GM10266 (cell line): ENCODE measurements at regions not wholly inside any gene's neighbourhood (a gene's known extent, or its start where the extent isn't known, plus 50 kb on each side); places are given as distances from the start of the nearest gene placed in this dataset.

ENCODE experiments used
- DNase-seq: peaks from one replicate; pipeline ENCODE4 v3.0.0; 2012; ENCODE audit errors: extremely low spot score
- CTCF ChIP-seq: IDR thresholded peaks from 2 replicates; pipeline ENCODE4 v1.5.1; 2012; ENCODE audit warnings: mild to moderate bottlenecking, low read depth; ENCODE audit not compliant: control insufficient read depth, insufficient read depth; ENCODE audit errors: missing control alignments

- TF ChIP-seq CTCF: no peak
- DNase-seq: no peak
Measured at GRCh38 chr22:48599346-48599745, 1228.3 kb downstream of the BRD1 start.

- no peak for TF ChIP-seq CTCF
- no peak for DNase-seq
Measured at GRCh38 chr22:48596111-48596850, 1231.4 kb downstream of the BRD1 start.

DNA sequence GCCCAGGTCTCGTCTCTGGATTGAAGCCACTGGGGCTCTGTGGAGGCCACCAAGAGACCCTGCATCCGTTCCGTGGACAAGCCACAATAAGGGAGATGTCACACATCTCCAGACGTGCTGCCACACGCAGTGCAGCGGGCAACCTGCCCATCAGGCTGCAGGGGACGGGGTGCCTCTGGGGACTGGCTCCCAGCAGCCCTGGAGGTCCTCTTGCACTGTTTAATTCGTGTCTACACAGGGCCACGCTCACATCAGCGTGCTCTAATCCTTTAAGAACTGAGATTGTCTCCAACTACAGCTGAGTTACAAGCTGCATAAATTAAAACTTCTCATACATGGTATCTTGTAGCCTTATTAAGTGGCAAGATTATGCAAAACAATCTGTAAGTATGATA is 1232.2 kb downstream of the BRD1 start:
- TF ChIP-seq CTCF: no peak
- no peak for DNase-seq

DNA sequence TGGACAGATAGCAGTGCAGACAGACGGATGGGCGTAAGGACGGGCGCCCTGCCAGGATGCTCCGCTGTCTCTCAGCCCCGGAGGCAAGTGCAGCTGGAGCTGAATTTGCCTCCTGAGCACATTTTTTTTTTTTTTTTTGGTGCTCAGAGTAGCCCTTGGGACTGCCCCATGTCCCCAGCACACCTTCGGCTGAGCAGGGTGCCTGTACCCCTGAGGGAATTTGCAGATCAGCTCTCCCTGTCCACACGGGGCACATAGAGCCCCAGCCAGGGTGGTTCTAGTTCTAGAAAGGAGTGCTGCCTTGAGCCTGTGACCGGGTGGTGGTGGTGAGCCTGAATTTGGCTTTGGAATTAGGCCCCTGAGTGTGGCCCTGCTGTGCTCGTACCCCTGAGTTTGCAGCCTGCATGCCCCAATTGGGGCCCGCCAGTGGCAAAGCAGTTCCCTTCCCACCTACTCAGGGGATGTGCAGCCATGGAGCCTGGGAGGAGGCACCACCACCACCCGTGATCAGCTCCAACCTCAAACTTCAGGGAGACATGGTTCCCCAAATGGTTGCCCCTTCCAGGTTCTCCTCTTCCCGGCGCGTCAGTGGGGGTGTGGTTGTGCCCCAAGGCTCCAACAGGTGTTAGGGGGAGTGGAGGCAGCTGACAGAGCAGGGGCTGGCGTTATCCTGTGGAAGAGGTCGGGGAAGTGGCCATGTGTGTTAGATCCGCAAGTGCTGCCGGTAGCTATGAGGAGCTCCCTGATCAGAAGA is 1232.7 kb downstream of the BRD1 start:
- TF ChIP-seq CTCF: no peak
- DNase-seq: no peak

- TF ChIP-seq CTCF: no peak
- DNase-seq: no peak
Measured at GRCh38 chr22:48594016-48594756, 1233.5 kb downstream of the BRD1 start.

- DNase-seq: no peak
- no peak for TF ChIP-seq CTCF
Measured at GRCh38 chr22:48593551-48593950, 1234.1 kb downstream of the BRD1 start.
